K562 (cell line): ENCODE measurements at regions not wholly inside any gene's neighbourhood (a gene's known extent, or its start where the extent isn't known, plus 50 kb on each side); places are given as distances from the start of the nearest gene placed in this dataset.

Experiments used
- ATAC-seq: fragments of 200-7000 bp; cut with Tn5 transposase; 3 replicates; pipeline ENCODE4 v1.9.1; 2020; ENCODE audit warnings: moderate library complexity
- BruUV-seq: library from RNA; stranded (reverse); fragments of 400-500 nt; replicated peaks from 2 replicates; lab custom pipeline; 2021; lab: Mats Ljungman, UMichigan
- CTCF ChIA-PET: fragments of 300-600 bp; formaldehyde crosslinking; extraction: SDS; loops from one replicate; lab custom pipeline; 2021; ENCODE audit warnings: low intra/inter-chr PET ratio; lab: Yijun Ruan, JAX
- POLR2A ChIA-PET: fragments of 300-600, 350-650 bp; sonication (Branson Sonifier 250); formaldehyde crosslinking; extraction: SDS; loops from one replicate; lab custom pipeline; 2021; ENCODE audit warnings: antibody characterized with exemption, inconsistent platforms; lab: Yijun Ruan, JAX
- DNase-seq, 4 experiments: peaks; one replicate each; pipeline versions ENCODE4 v3.0.0 to v3.0.0-alpha.2; 2011 to 2018; ENCODE audit warnings: low spot score in 3 of 4, mixed read lengths in 3 of 4; ENCODE audit errors: extremely low read depth in 1 of 4
- FAIRE-seq: peaks from 2 replicates; lab custom pipeline; 2011; peaks lifted over from hg19 to GRCh38; lab: Jason Lieb, UNC
- H2AFZ ChIP-seq: 2 replicates; pipeline ENCODE4 v1.6.0; 2011; ENCODE audit warnings: low read depth, low read length, control low read depth, inconsistent platforms
- H3K27ac ChIP-seq: fragments of 200-600 bp; 3 replicates; pipeline ENCODE4 v1.8.0; 2011; ENCODE audit warnings: low read depth, mild to moderate bottlenecking, control low read depth, inconsistent platforms, low read length, moderate library complexity, mixed read lengths; ENCODE audit errors: extremely low read depth
- H3K27me3 ChIP-seq, 2 experiments: fragments of 300-600 bp in 1 of 2; 2 replicates in 1 of 2; 3 replicates in 1 of 2; pipeline versions ENCODE4 v1.6.0 to v1.8.0; 2011; ENCODE audit warnings: inconsistent platforms in 2 of 2, low read length in 2 of 2, mild to moderate bottlenecking in 1 of 2, mixed read lengths in 1 of 2, moderate library complexity in 1 of 2; ENCODE audit not compliant: control insufficient read depth in 2 of 2, insufficient read depth in 2 of 2
- H3K36me3 ChIP-seq: fragments of 300-600 bp; 3 replicates; pipeline ENCODE4 v1.8.0; 2011; ENCODE audit warnings: mild to moderate bottlenecking, low read length, inconsistent platforms; ENCODE audit not compliant: control insufficient read depth, insufficient read depth
- H3K4me1 ChIP-seq, 2 experiments: fragments of 200-600 bp in 1 of 2; replicated peaks in 1 of 2; 2 replicates in 1 of 2; 3 replicates in 1 of 2; pipeline versions ENCODE4 v1.5.1 to v1.8.0; 2011; ENCODE audit warnings: inconsistent platforms in 2 of 2, low read length in 2 of 2, mild to moderate bottlenecking in 1 of 2, mixed read lengths in 1 of 2, moderate library complexity in 1 of 2; ENCODE audit not compliant: control insufficient read depth in 2 of 2, insufficient read depth in 2 of 2
- H3K4me2 ChIP-seq: 2 replicates; pipeline ENCODE4 v1.6.1; 2011; ENCODE audit warnings: low read length, control low read depth, inconsistent platforms, mixed read lengths; ENCODE audit not compliant: insufficient read depth
- H3K4me3 ChIP-seq: fragments of 200-600 bp; sonication (generic), shearing (Covaris generic); 2 replicates; pipeline ENCODE4 v1.5.1; 2016; ENCODE audit warnings: control low read depth, inconsistent platforms
- H3K79me2 ChIP-seq: fragments of 200-600 bp; 3 replicates; pipeline ENCODE4 v1.8.0; 2011; ENCODE audit warnings: low read length, inconsistent platforms; ENCODE audit not compliant: control insufficient read depth, insufficient read depth
- H3K9ac ChIP-seq, 2 experiments: 2 replicates each; pipeline versions ENCODE4 v1.6.0 to v1.6.1; 2011; ENCODE audit warnings: low read depth in 2 of 2, low read length in 2 of 2, control low read depth in 1 of 2, inconsistent platforms in 1 of 2, mild to moderate bottlenecking in 1 of 2, mixed read lengths in 1 of 2; ENCODE audit not compliant: insufficient read depth in 1 of 2
- H3K9me1 ChIP-seq: one replicate; pipeline ENCODE4 v1.6.0; 2011; ENCODE audit warnings: inconsistent platforms, mild to moderate bottlenecking, low read length, moderate library complexity; ENCODE audit not compliant: control insufficient read depth, insufficient read depth
- H3K9me3 ChIP-seq: replicated peaks from 2 replicates; pipeline ENCODE4 v1.5.1; 2011; ENCODE audit warnings: low read depth, low read length, inconsistent platforms; ENCODE audit not compliant: control insufficient read depth, insufficient read depth
- H4K20me1 ChIP-seq: replicated peaks from 2 replicates; pipeline ENCODE4 v1.6.1; 2011; ENCODE audit warnings: low read length, inconsistent platforms, mixed read lengths; ENCODE audit not compliant: control insufficient read depth, insufficient read depth
- CHD2 ChIP-seq: IDR thresholded peaks from 2 replicates; pipeline ENCODE4 v1.6.1; 2011; ENCODE audit warnings: low read depth, low read length
- IFI16 ChIP-seq: fragments of 250-450 bp; sonication (Bioruptor Pico); IDR thresholded peaks from 2 replicates; pipeline ENCODE4 v2.1.2; 2022; ENCODE audit warnings: mild to moderate bottlenecking, inconsistent platforms
- JUND ChIP-seq, 2 experiments: IDR thresholded peaks; 2 replicates in 1 of 2; 3 replicates in 1 of 2; pipeline ENCODE4 v1.6.1; 2011; ENCODE audit warnings: borderline replicate concordance in 2 of 2, low read depth in 2 of 2, low read length in 2 of 2, improper control_type of control experiment in 1 of 2, missing biosample characterization in 1 of 2, missing genetic modification characterization in 1 of 2, missing genetic modification reagents in 1 of 2
- MCM5 ChIP-seq: fragments of 450-650 bp; IDR thresholded peaks from 2 replicates; pipeline ENCODE4 v1.6.1; 2016; ENCODE audit warnings: low read depth
- NCOA4 ChIP-seq: fragments of 450-650 bp; IDR thresholded peaks from 2 replicates; pipeline ENCODE4 v1.6.1; 2018; ENCODE audit warnings: mild to moderate bottlenecking; ENCODE audit not compliant: partially characterized antibody
- NELFE ChIP-seq: IDR thresholded peaks from 2 replicates; pipeline ENCODE4 v1.6.1; 2011; ENCODE audit warnings: mild to moderate bottlenecking; ENCODE audit not compliant: insufficient read depth, insufficient read length
- POLR2B ChIP-seq: fragments of 450-650 bp; IDR thresholded peaks from 2 replicates; pipeline ENCODE4 v1.6.1; 2018; ENCODE audit warnings: low read depth; ENCODE audit not compliant: partially characterized antibody
- STAT5B ChIP-seq: fragments of 250-450 bp; sonication (Bioruptor Pico); IDR thresholded peaks from 2 replicates; pipeline ENCODE4 v1.8.0; 2021; ENCODE audit warnings: mild to moderate bottlenecking, inconsistent platforms
- ZKSCAN1 ChIP-seq: fragments of 150-350 bp; IDR thresholded peaks from 2 replicates; pipeline ENCODE4 v1.6.1; 2016; ENCODE audit warnings: low read depth, low read length
- ZNF212 ChIP-seq: fragments of 450-650 bp; formaldehyde crosslinking; IDR thresholded peaks from 2 replicates; pipeline ENCODE4 v1.4.0; 2020; ENCODE audit warnings: mild to moderate bottlenecking
- WGBS: fragments of 100-300 bp; shearing (Covaris generic); methylation state at CpG from one replicate; pipeline ENCODE4 v1.1.6; 2016; ENCODE audit warnings: low coverage, mixed read lengths; ENCODE audit not compliant: insufficient coverage; ENCODE audit errors: missing lambda C conversion rate; 5-methylcytosine and 5-hydroxymethylcytosine counted together
- in situ Hi-C: fragments of 300-500 bp; cut with MboI; formaldehyde crosslinking; loops from 4 replicates; pipeline ENCODE4 v1.15.0; 2018; ENCODE audit warnings: inconsistent platforms, mixed read lengths
- intact Hi-C: fragments of 100-400 bp; cut with micrococcal nuclease; formaldehyde crosslinking; loops from 2 replicates; pipeline ENCODE4 v1.14.2; 2022
- TF ChIP-seq, protein P1 (sequence below): sonication (generic); formaldehyde crosslinking; IDR thresholded peaks from 2 replicates; pipeline ENCODE4 v1.8.1; 2022; ENCODE audit warnings: missing genetic modification reagents
- TF ChIP-seq, protein P2 (sequence below): fragments of 250-450 bp; sonication (Bioruptor Pico); IDR thresholded peaks from 2 replicates; pipeline ENCODE4 v1.4.0; 2020
- TF ChIP-seq, protein P3 (sequence below): sonication (generic); formaldehyde crosslinking; IDR thresholded peaks from 2 replicates; pipeline ENCODE4 v1.8.0; 2022; ENCODE audit warnings: missing genetic modification reagents, mild to moderate bottlenecking, borderline replicate concordance

DNA sequence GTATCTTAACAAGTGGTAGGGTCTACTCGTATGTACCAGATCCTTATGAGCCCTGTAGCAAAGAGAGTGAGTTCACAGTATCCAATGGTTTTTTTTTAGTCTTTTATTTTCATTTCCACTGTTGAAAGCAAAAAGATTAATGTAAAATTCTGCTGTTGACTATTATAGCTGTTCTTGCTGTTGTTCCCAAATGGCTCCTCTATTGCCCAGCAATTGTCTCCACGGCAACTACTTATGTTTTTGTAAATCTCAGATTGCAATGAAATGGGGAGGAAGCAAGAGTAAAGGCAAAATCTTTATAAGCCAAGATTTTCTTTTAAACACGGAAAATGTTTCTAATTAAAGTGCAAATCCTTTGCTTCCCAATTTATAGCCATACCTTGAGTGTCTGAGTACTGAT is 406.1 kb downstream of the EPM2A start:
- ChIA-PET CTCF (no interaction called here), POLR2A (no interaction called here)
- in situ Hi-C loops (no loop called here), intact Hi-C loops (no loop called here)
- no peaks in the 10 kb centered on the region for H3K4me1 ChIP-seq
- no peak overlapping the region for H3K27ac ChIP-seq
- 0% methylated on average over 3 of the region's 3 CpGs for WGBS
- no peaks in the 10 kb centered on the region for H3K27me3 ChIP-seq
- H3K79me2 ChIP-seq: no peaks in the 10 kb centered on the region
- no peaks in the 10 kb centered on the region; the same call in 1 of the 2 replicates for H3K9me3 ChIP-seq
- H4K20me1 ChIP-seq: no peaks in the 10 kb centered on the region
- no peaks in the 10 kb centered on the region for H3K36me3 ChIP-seq
- no peak overlapping the region for H3K9ac ChIP-seq
- no peaks in the 10 kb centered on the region for H3K9me1 ChIP-seq
- H3K4me2 ChIP-seq: no peak overlapping the region
- no peak overlapping the region for H2AFZ ChIP-seq
- no peak for DNase-seq
- no TSS peak for BruUV-seq
- TF ChIP-seq MCM5 (no peak), ZNF212 (CRISPR knock-in tag) (no peak), JUND (IDR thresholded peaks at IDR 0.05; ENCODE audit: borderline replicate concordance, low read depth, low read length) (no peak), JUND (tag; IDR thresholded peaks at IDR 0.05; ENCODE audit: borderline replicate concordance, low read depth, low read length) (no peak), POLR2B (no peak), CHD2 (no peak), STAT5B (no peak), ZKSCAN1 (no peak), NCOA4 (no peak), NELFE (no peak), IFI16 (CRISPR knock-in tag) (no peak)
- TF ChIP-seq, protein P1, sequence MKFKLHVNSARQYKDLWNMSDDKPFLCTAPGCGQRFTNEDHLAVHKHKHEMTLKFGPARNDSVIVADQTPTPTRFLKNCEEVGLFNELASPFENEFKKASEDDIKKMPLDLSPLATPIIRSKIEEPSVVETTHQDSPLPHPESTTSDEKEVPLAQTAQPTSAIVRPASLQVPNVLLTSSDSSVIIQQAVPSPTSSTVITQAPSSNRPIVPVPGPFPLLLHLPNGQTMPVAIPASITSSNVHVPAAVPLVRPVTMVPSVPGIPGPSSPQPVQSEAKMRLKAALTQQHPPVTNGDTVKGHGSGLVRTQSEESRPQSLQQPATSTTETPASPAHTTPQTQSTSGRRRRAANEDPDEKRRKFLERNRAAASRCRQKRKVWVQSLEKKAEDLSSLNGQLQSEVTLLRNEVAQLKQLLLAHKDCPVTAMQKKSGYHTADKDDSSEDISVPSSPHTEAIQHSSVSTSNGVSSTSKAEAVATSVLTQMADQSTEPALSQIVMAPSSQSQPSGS (CRISPR knock-in tag): no peak
- TF ChIP-seq, protein P2, sequence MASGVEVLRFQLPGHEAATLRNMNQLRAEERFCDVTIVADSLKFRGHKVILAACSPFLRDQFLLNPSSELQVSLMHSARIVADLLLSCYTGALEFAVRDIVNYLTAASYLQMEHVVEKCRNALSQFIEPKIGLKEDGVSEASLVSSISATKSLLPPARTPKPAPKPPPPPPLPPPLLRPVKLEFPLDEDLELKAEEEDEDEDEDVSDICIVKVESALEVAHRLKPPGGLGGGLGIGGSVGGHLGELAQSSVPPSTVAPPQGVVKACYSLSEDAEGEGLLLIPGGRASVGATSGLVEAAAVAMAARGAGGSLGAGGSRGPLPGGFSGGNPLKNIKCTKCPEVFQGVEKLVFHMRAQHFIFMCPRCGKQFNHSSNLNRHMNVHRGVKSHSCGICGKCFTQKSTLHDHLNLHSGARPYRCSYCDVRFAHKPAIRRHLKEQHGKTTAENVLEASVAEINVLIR (CRISPR knock-in tag): no peak
- TF ChIP-seq, protein P3, sequence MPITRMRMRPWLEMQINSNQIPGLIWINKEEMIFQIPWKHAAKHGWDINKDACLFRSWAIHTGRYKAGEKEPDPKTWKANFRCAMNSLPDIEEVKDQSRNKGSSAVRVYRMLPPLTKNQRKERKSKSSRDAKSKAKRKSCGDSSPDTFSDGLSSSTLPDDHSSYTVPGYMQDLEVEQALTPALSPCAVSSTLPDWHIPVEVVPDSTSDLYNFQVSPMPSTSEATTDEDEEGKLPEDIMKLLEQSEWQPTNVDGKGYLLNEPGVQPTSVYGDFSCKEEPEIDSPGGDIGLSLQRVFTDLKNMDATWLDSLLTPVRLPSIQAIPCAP (CRISPR knock-in tag): no peak
- TF ChIP-seq, all 486 proteins: peak for 0
- no peak for FAIRE-seq
- no peak for ATAC-seq
- no peak overlapping the region for H3K4me3 ChIP-seq
